Mesendoderm (in vitro differentiated cells): ENCODE measurements at regions not wholly inside any gene's neighbourhood (a gene's known extent, or its start where the extent isn't known, plus 50 kb on each side); places are given as distances from the start of the nearest gene placed in this dataset.

Source experiments
- DNase-seq: peaks from one replicate; pipeline ENCODE4 v3.0.0; 2013
- H2AK5ac ChIP-seq: 2 replicates; pipeline ENCODE4 v1.6.1; 2013; ENCODE audit warnings: low read length, inconsistent platforms
- H2BK120ac ChIP-seq: 2 replicates; pipeline ENCODE4 v1.6.1; 2013; ENCODE audit warnings: low read depth, mild to moderate bottlenecking, low read length, moderate library complexity, mixed read lengths
- H2BK15ac ChIP-seq: replicated peaks from 2 replicates; pipeline ENCODE4 v1.6.1; 2013; ENCODE audit warnings: low read depth, mild to moderate bottlenecking, moderate library complexity
- H2BK5ac ChIP-seq: 2 replicates; pipeline ENCODE4 v1.6.1; 2013; ENCODE audit warnings: low read length, inconsistent platforms
- H3K18ac ChIP-seq: 2 replicates; pipeline ENCODE4 v1.6.1; 2013; ENCODE audit warnings: mild to moderate bottlenecking, low read length, mixed read lengths
- H3K23ac ChIP-seq: one replicate; pipeline ENCODE4 v1.6.1; 2013; ENCODE audit warnings: low read length
- H3K27ac ChIP-seq: 2 replicates; pipeline ENCODE4 v1.5.1; 2013; ENCODE audit warnings: low read depth, mild to moderate bottlenecking, inconsistent platforms, low read length, moderate library complexity
- H3K27me3 ChIP-seq: 2 replicates; pipeline ENCODE4 v1.6.1; 2013; ENCODE audit warnings: low read length, control low read depth, mild to moderate bottlenecking, inconsistent platforms; ENCODE audit not compliant: insufficient read depth, poor library complexity
- H3K36me3 ChIP-seq: 2 replicates; pipeline ENCODE4 v1.6.1; 2013; ENCODE audit warnings: low read length, inconsistent platforms; ENCODE audit not compliant: control insufficient read depth, insufficient read depth
- H3K4ac ChIP-seq: one replicate; pipeline ENCODE4 v1.6.1; 2013; ENCODE audit warnings: low read depth, mild to moderate bottlenecking, low read length, moderate library complexity
- H3K4me1 ChIP-seq: 2 replicates; pipeline ENCODE4 v1.6.1; 2013; ENCODE audit warnings: low read depth, low read length, inconsistent platforms; ENCODE audit not compliant: control insufficient read depth
- H3K4me2 ChIP-seq: 2 replicates; pipeline ENCODE4 v1.6.1; 2013; ENCODE audit warnings: low read length
- H3K4me3 ChIP-seq: 2 replicates; pipeline ENCODE4 v1.5.1; 2013; ENCODE audit warnings: mild to moderate bottlenecking, low read length
- H3K56ac ChIP-seq: one replicate; pipeline ENCODE4 v1.6.1; 2013; ENCODE audit warnings: low read length
- H3K79me1 ChIP-seq: 2 replicates; pipeline ENCODE4 v1.6.1; 2013; ENCODE audit warnings: low read length, inconsistent platforms
- H3K79me2 ChIP-seq: 2 replicates; pipeline ENCODE4 v1.6.1; 2013; ENCODE audit warnings: mild to moderate bottlenecking, low read length; ENCODE audit not compliant: control insufficient read depth, insufficient read depth
- H3K9ac ChIP-seq: 2 replicates; pipeline ENCODE4 v1.6.1; 2013; ENCODE audit warnings: low read length, inconsistent platforms
- H4K5ac ChIP-seq: one replicate; pipeline ENCODE4 v1.6.1; 2013; ENCODE audit warnings: low read length
- H4K8ac ChIP-seq: one replicate; pipeline ENCODE4 v1.6.1; 2013; ENCODE audit warnings: low read depth, mild to moderate bottlenecking, control low read depth, low read length, moderate library complexity
- WGBS: extraction: QIAGEN DNeasy Blood & Tissue Kit; methylation state at CpG from one replicate; pipeline ENCODE4 v1.1.7; 2013; ENCODE audit warnings: low lambda C conversion rate, missing lambda C conversion rate; ENCODE audit not compliant: insufficient coverage; ENCODE audit errors: extremely low coverage; 5-methylcytosine and 5-hydroxymethylcytosine counted together

GRCh38 chr16:64130140-64130539 is 991.7 kb downstream of the CDH11 start:
- no peak overlapping the region for H2BK120ac ChIP-seq
- H4K8ac ChIP-seq, result no peak overlapping the region
- H2BK5ac ChIP-seq, result no peak overlapping the region
- no peak overlapping the region for H4K5ac ChIP-seq
- H3K23ac ChIP-seq, result no peak overlapping the region
- no peaks in the 10 kb centered on the region for H3K4me1 ChIP-seq
- H3K27me3 ChIP-seq, result no peaks in the 10 kb centered on the region
- H3K27ac ChIP-seq, result no peak overlapping the region
- WGBS, result no CpG with 5 or more reads among the region's 2 CpGs
- H3K79me2 ChIP-seq, result no peaks in the 10 kb centered on the region
- no peaks in the 10 kb centered on the region for H3K79me1 ChIP-seq
- H3K18ac ChIP-seq, result no peak overlapping the region
- no peak overlapping the region for H2AK5ac ChIP-seq
- no peak overlapping the region for H2BK15ac ChIP-seq
- H3K9ac ChIP-seq, result no peak overlapping the region
- H3K4me2 ChIP-seq, result no peak overlapping the region
- no peak overlapping the region for H3K56ac ChIP-seq
- no peak for DNase-seq
- no peaks in the 10 kb centered on the region for H3K36me3 ChIP-seq
- H3K4me3 ChIP-seq, result no peak overlapping the region
- H3K4ac ChIP-seq, result no peak overlapping the region

DNA sequence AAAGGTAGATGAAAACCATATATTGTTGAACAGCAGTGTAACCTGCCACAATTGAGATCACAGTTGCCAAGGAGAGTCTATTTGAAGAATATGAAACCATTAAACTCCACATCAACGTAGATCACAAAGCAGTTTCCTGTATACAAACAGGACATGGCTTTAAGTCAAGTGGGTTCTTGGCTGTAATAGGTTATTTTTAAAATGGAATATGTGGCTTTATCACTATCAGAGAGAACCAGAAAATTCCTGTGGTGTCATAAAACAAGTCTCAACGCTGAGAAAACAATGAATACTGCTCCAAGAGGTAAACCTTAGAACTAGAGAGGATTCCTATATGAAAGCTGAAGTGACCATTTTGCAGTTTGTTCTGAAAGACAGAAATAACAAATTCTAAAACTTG is 999.7 kb downstream of the CDH11 start:
- H3K18ac ChIP-seq, result no peak overlapping the region
- no peak overlapping the region for H3K4me2 ChIP-seq
- no peaks in the 10 kb centered on the region for H3K27me3 ChIP-seq
- H3K4ac ChIP-seq, result no peak overlapping the region
- H3K23ac ChIP-seq, result no peak overlapping the region
- H3K56ac ChIP-seq, result no peak overlapping the region
- H3K27ac ChIP-seq, result no peak overlapping the region
- no peak overlapping the region for H3K4me3 ChIP-seq
- H2AK5ac ChIP-seq, result no peak overlapping the region
- H3K79me1 ChIP-seq, result no peaks in the 10 kb centered on the region
- no peak overlapping the region for H4K8ac ChIP-seq
- H3K4me1 ChIP-seq, result no peaks in the 10 kb centered on the region
- no peaks in the 10 kb centered on the region for H3K79me2 ChIP-seq
- H2BK120ac ChIP-seq, result no peak overlapping the region
- H2BK5ac ChIP-seq, result no peak overlapping the region
- no peak overlapping the region for H3K9ac ChIP-seq
- no peak overlapping the region for H2BK15ac ChIP-seq
- no peak for DNase-seq
- H4K5ac ChIP-seq, result no peak overlapping the region
- H3K36me3 ChIP-seq, result no peaks in the 10 kb centered on the region
- no CpG with 5 or more reads among the region's 2 CpGs for WGBS

- no peak overlapping the region for H2BK15ac ChIP-seq
- H3K9ac ChIP-seq, result no peak overlapping the region
- H2AK5ac ChIP-seq, result no peak overlapping the region
- H3K23ac ChIP-seq, result no peak overlapping the region
- H4K8ac ChIP-seq, result no peak overlapping the region
- H3K18ac ChIP-seq, result no peak overlapping the region
- H3K27me3 ChIP-seq, result no peaks in the 10 kb centered on the region
- no peak overlapping the region for H2BK5ac ChIP-seq
- no peaks in the 10 kb centered on the region for H3K79me2 ChIP-seq
- H3K4ac ChIP-seq, result no peak overlapping the region
- no peak overlapping the region for H3K4me2 ChIP-seq
- H3K36me3 ChIP-seq, result no peaks in the 10 kb centered on the region
- H3K79me1 ChIP-seq, result no peaks in the 10 kb centered on the region
- no peak overlapping the region for H2BK120ac ChIP-seq
- no peaks in the 10 kb centered on the region for H3K4me1 ChIP-seq
- H3K27ac ChIP-seq, result no peak overlapping the region
- H3K4me3 ChIP-seq, result no peak overlapping the region
- no CpG with 5 or more reads among the region's 3 CpGs for WGBS
- no peak overlapping the region for H4K5ac ChIP-seq
- H3K56ac ChIP-seq, result no peak overlapping the region
- no peak for DNase-seq
These were observed 1000.4 kb downstream of the CDH11 start for GRCh38 chr16:64121473-64121872.

- H3K27ac ChIP-seq, result no peak overlapping the region
- no peak overlapping the region for H4K8ac ChIP-seq
- H3K4ac ChIP-seq, result no peak overlapping the region
- no peak overlapping the region for H3K56ac ChIP-seq
- no peak overlapping the region for H2AK5ac ChIP-seq
- H2BK120ac ChIP-seq, result no peak overlapping the region
- H3K4me2 ChIP-seq, result no peak overlapping the region
- H3K27me3 ChIP-seq, result no peaks in the 10 kb centered on the region
- H2BK15ac ChIP-seq, result no peak overlapping the region
- no peak for DNase-seq
- H2BK5ac ChIP-seq, result no peak overlapping the region
- H3K9ac ChIP-seq, result no peak overlapping the region
- no peak overlapping the region for H3K4me3 ChIP-seq
- no peaks in the 10 kb centered on the region for H3K79me2 ChIP-seq
- no peak overlapping the region for H3K18ac ChIP-seq
- no peaks in the 10 kb centered on the region for H3K4me1 ChIP-seq
- no peaks in the 10 kb centered on the region for H3K79me1 ChIP-seq
- H4K5ac ChIP-seq, result no peak overlapping the region
- no CpG with 5 or more reads among the region's 1 CpG for WGBS
- H3K23ac ChIP-seq, result no peak overlapping the region
- no peaks in the 10 kb centered on the region for H3K36me3 ChIP-seq
These were observed 1005.7 kb downstream of the CDH11 start for GRCh38 chr16:64116151-64116550.

GRCh38 chr16:64109241-64109640 is 1012.6 kb downstream of the CDH11 start:
- H3K4ac ChIP-seq, result no peak overlapping the region
- no peaks in the 10 kb centered on the region for H3K4me1 ChIP-seq
- no CpG with 5 or more reads among the region's 2 CpGs for WGBS
- H3K18ac ChIP-seq, result no peak overlapping the region
- DNase-seq, result no peak
- H3K9ac ChIP-seq, result no peak overlapping the region
- no peak overlapping the region for H4K5ac ChIP-seq
- H3K23ac ChIP-seq, result no peak overlapping the region
- H3K27ac ChIP-seq, result no peak overlapping the region
- no peaks in the 10 kb centered on the region for H3K36me3 ChIP-seq
- no peak overlapping the region for H4K8ac ChIP-seq
- H2BK120ac ChIP-seq, result no peak overlapping the region
- no peaks in the 10 kb centered on the region for H3K27me3 ChIP-seq
- H3K4me2 ChIP-seq, result no peak overlapping the region
- no peak overlapping the region for H3K4me3 ChIP-seq
- H2BK15ac ChIP-seq, result no peak overlapping the region
- H3K79me2 ChIP-seq, result no peaks in the 10 kb centered on the region
- no peaks in the 10 kb centered on the region for H3K79me1 ChIP-seq
- H2AK5ac ChIP-seq, result no peak overlapping the region
- H2BK5ac ChIP-seq, result no peak overlapping the region
- no peak overlapping the region for H3K56ac ChIP-seq

GRCh38 chr16:64102654-64103053 is 1019.2 kb downstream of the CDH11 start:
- Histone ChIP-seq H3K4me2 (no peak overlapping the region), H3K56ac (no peak overlapping the region), H3K23ac (no peak overlapping the region), H2BK15ac (no peak overlapping the region), H3K79me2 (no peaks in the 10 kb centered on the region), H3K4me1 (no peaks in the 10 kb centered on the region), H3K79me1 (no peaks in the 10 kb centered on the region), H3K27ac (no peak overlapping the region), H4K5ac (no peak overlapping the region), H2AK5ac (no peak overlapping the region), H2BK120ac (no peak overlapping the region), H3K4me3 (no peak overlapping the region), H3K36me3 (no peaks in the 10 kb centered on the region), H3K27me3 (no peaks in the 10 kb centered on the region), H4K8ac (no peak overlapping the region), H3K9ac (no peak overlapping the region), H2BK5ac (no peak overlapping the region), H3K4ac (no peak overlapping the region), H3K18ac (no peak overlapping the region)
- DNase-seq, result no peak
- WGBS, result no CpG with 5 or more reads among the region's 2 CpGs
